DND-41 (cell line): ENCODE measurements at regions not wholly inside any gene's neighbourhood (a gene's known extent, or its start where the extent isn't known, plus 50 kb on each side); places are given as distances from the start of the nearest gene placed in this dataset.

Source experiments
- ATAC-seq: fragments of 200-7000 bp; cut with Tn5 transposase; 3 replicates; pipeline ENCODE4 v1.9.1; 2021; ENCODE audit warnings: low read depth; ENCODE audit not compliant: insufficient read depth
- DNase-seq: peaks from one replicate; pipeline ENCODE4 v3.0.0-alpha.2; 2020
- H2AFZ ChIP-seq: 2 replicates; pipeline ENCODE4 v1.6.0; 2012; ENCODE audit warnings: low read depth, low read length
- H3K27ac ChIP-seq: 2 replicates; pipeline ENCODE4 v1.5.1; 2012; ENCODE audit warnings: low read length, inconsistent platforms
- H3K27me3 ChIP-seq: fragments of 200-600 bp; sonication (generic); 2 replicates; pipeline ENCODE4 v1.6.0; 2012; ENCODE audit warnings: low read length, mild to moderate bottlenecking, inconsistent platforms; ENCODE audit not compliant: insufficient read depth, poor library complexity
- H3K36me3 ChIP-seq: 2 replicates; pipeline ENCODE4 v1.5.1; 2012; ENCODE audit warnings: low read length, inconsistent platforms; ENCODE audit not compliant: insufficient read depth
- H3K4me1 ChIP-seq: 2 replicates; pipeline ENCODE4 v1.5.1; 2012; ENCODE audit warnings: mild to moderate bottlenecking, low read length; ENCODE audit not compliant: insufficient read depth
- H3K4me2 ChIP-seq: 2 replicates; pipeline ENCODE4 v1.6.0; 2012; ENCODE audit warnings: mild to moderate bottlenecking, moderate library complexity, low read length, inconsistent platforms; ENCODE audit not compliant: insufficient read depth
- H3K4me3 ChIP-seq, 2 experiments: fragments of 200-600 bp in 1 of 2; shearing (Covaris generic) in 1 of 2; 2 replicates each; pipeline ENCODE4 v1.5.1; 2012 to 2016; ENCODE audit warnings: inconsistent platforms in 2 of 2, low read length in 2 of 2, mild to moderate bottlenecking in 2 of 2, low read depth in 1 of 2, moderate library complexity in 1 of 2
- H3K79me2 ChIP-seq: 2 replicates; pipeline ENCODE4 v1.6.0; 2012; ENCODE audit warnings: low read length, inconsistent platforms; ENCODE audit not compliant: insufficient read depth
- H3K9ac ChIP-seq: 2 replicates; pipeline ENCODE4 v1.6.0; 2012; ENCODE audit warnings: low read depth, mild to moderate bottlenecking, inconsistent platforms, low read length, moderate library complexity
- H3K9me3 ChIP-seq: 2 replicates; pipeline ENCODE4 v1.5.1; 2012; ENCODE audit warnings: low read length, moderate library complexity, mild to moderate bottlenecking, inconsistent platforms; ENCODE audit not compliant: insufficient read depth, severe bottlenecking
- H4K20me1 ChIP-seq: 2 replicates; pipeline ENCODE4 v1.6.0; 2012; ENCODE audit warnings: low read length; ENCODE audit not compliant: insufficient read depth
- EZH2 ChIP-seq: IDR thresholded peaks from 3 replicates; pipeline ENCODE4 v1.6.1; 2012; ENCODE audit warnings: borderline replicate concordance, low read depth, mild to moderate bottlenecking, moderate library complexity, low read length, inconsistent platforms; ENCODE audit not compliant: severe bottlenecking
- TF ChIP-seq, protein P1 (sequence below): IDR thresholded peaks from 2 replicates; pipeline ENCODE4 v1.5.1; 2012; ENCODE audit warnings: borderline replicate concordance, low read length, moderate library complexity, mild to moderate bottlenecking; ENCODE audit not compliant: poor library complexity, severe bottlenecking; ENCODE audit errors: extremely low read depth

- Histone ChIP-seq H3K4me3 (no peak overlapping the region), H3K27ac (no peak overlapping the region), H3K4me1 (no peaks in the 10 kb centered on the region), H3K79me2 (no peaks in the 10 kb centered on the region), H2AFZ (no peak overlapping the region), H3K9ac (no peak overlapping the region), H3K9me3 (no peaks in the 10 kb centered on the region), H3K4me2 (no peak overlapping the region), H3K36me3 (no peaks in the 10 kb centered on the region), H4K20me1 (no peaks in the 10 kb centered on the region), H3K27me3 (no peaks in the 10 kb centered on the region)
- TF ChIP-seq, protein P1, sequence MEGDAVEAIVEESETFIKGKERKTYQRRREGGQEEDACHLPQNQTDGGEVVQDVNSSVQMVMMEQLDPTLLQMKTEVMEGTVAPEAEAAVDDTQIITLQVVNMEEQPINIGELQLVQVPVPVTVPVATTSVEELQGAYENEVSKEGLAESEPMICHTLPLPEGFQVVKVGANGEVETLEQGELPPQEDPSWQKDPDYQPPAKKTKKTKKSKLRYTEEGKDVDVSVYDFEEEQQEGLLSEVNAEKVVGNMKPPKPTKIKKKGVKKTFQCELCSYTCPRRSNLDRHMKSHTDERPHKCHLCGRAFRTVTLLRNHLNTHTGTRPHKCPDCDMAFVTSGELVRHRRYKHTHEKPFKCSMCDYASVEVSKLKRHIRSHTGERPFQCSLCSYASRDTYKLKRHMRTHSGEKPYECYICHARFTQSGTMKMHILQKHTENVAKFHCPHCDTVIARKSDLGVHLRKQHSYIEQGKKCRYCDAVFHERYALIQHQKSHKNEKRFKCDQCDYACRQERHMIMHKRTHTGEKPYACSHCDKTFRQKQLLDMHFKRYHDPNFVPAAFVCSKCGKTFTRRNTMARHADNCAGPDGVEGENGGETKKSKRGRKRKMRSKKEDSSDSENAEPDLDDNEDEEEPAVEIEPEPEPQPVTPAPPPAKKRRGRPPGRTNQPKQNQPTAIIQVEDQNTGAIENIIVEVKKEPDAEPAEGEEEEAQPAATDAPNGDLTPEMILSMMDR, result no peak
- no peak for TF ChIP-seq EZH2
- ATAC-seq, result no peak
- no peak for DNase-seq
These were observed 253.0 kb upstream of the ARRDC3 start for GRCh38 chr5:91635950-91636734.

GRCh38 chr5:91632871-91633270 lies 249.8 kb upstream of the ARRDC3 start:
- no peaks in the 10 kb centered on the region for H3K36me3 ChIP-seq
- no peak for DNase-seq
- H3K79me2 ChIP-seq, result no peaks in the 10 kb centered on the region
- H3K9me3 ChIP-seq, result no peaks in the 10 kb centered on the region
- no peak for ATAC-seq
- H3K27ac ChIP-seq, result no peak overlapping the region
- no peak for TF ChIP-seq EZH2
- TF ChIP-seq, protein P1, result no peak
- H3K27me3 ChIP-seq, result no peaks in the 10 kb centered on the region
- H2AFZ ChIP-seq, result no peak overlapping the region
- H3K4me2 ChIP-seq, result no peak overlapping the region
- no peak overlapping the region for H3K4me3 ChIP-seq
- no peaks in the 10 kb centered on the region for H4K20me1 ChIP-seq
- no peak overlapping the region for H3K9ac ChIP-seq
- H3K4me1 ChIP-seq, result no peaks in the 10 kb centered on the region

- Histone ChIP-seq H2AFZ (no peak overlapping the region), H4K20me1 (no peaks in the 10 kb centered on the region), H3K27me3 (no peaks in the 10 kb centered on the region), H3K9ac (no peak overlapping the region), H3K36me3 (no peaks in the 10 kb centered on the region), H3K4me3 (no peak overlapping the region), H3K9me3 (no peaks in the 10 kb centered on the region), H3K4me2 (no peak overlapping the region), H3K27ac (no peak overlapping the region), H3K79me2 (no peaks in the 10 kb centered on the region), H3K4me1 (no peaks in the 10 kb centered on the region)
- no peak for DNase-seq
- ATAC-seq, result no peak
- no peak for TF ChIP-seq EZH2
- TF ChIP-seq, protein P1, result no peak
These were observed 228.6 kb upstream of the ARRDC3 start for GRCh38 chr5:91611746-91612145.

DNA sequence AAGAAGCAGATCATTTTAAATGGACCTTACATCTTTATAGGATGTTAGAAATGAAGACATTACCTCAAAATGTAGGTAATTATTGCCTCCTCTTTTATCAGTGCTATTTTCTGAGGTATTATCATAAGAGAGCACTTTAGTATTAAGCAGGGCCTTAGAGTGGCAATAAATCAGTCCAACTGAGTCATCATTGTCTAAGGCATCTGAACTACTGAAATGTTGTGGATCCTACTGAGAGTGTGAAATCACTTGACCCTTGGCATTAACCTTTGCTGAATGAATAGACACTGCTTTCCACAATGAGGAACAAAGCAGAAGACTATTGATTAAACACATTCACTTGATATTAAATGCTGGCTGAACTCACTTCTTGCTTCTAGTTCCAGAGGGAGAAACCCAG lies 224.6 kb upstream of the ARRDC3 start:
- H4K20me1 ChIP-seq, result no peaks in the 10 kb centered on the region

More for the DNA sequence above, 224.6 kb upstream of the ARRDC3 start:
- H3K27me3 ChIP-seq, result no peaks in the 10 kb centered on the region
- H2AFZ ChIP-seq, result no peak overlapping the region
- H3K4me1 ChIP-seq, result no peaks in the 10 kb centered on the region
- DNase-seq, result no peak
- H3K4me2 ChIP-seq, result no peak overlapping the region
- no peaks in the 10 kb centered on the region for H3K9me3 ChIP-seq
- no peak overlapping the region for H3K4me3 ChIP-seq
- H3K9ac ChIP-seq, result no peak overlapping the region
- no peaks in the 10 kb centered on the region for H3K79me2 ChIP-seq
- TF ChIP-seq, protein P1, result no peak
- no peak for TF ChIP-seq EZH2
- H3K36me3 ChIP-seq, result no peaks in the 10 kb centered on the region
- H3K27ac ChIP-seq, result no peak overlapping the region
- ATAC-seq, result no peak
